Activated T-cell treated with anti-CD3 and anti-CD28 coated beads, Interleukin-2, amount 50 U/mL, for 24 hours (primary cell): ENCODE measurements at regions not wholly inside any gene's neighbourhood (a gene's known extent, or its start where the extent isn't known, plus 50 kb on each side); places are given as distances from the start of the nearest gene placed in this dataset.
"Not testable (repeated sequence)": the region's sequence is repeated elsewhere in the genome, so short reads cannot be mapped to it uniquely, and the experiment has no call there.

Experiments
- DNase-seq: peaks from one replicate; pipeline ENCODE4 v3.0.0-alpha.2; 2020
- H3K27ac Mint-ChIP-seq: 2 replicates; pipeline ENCODE4 v1.8.0; 2020; ENCODE audit warnings: mild to moderate bottlenecking, mixed read lengths
- H3K27me3 Mint-ChIP-seq: 2 replicates; pipeline ENCODE4 v1.8.0; 2020; ENCODE audit warnings: mixed read lengths
- H3K36me3 Mint-ChIP-seq: 2 replicates; pipeline ENCODE4 v1.8.0; 2020; ENCODE audit warnings: low read depth, mixed read lengths
- H3K4me1 Mint-ChIP-seq: 2 replicates; pipeline ENCODE4 v1.8.0; 2020; ENCODE audit warnings: low read depth, mixed read lengths
- H3K4me3 Mint-ChIP-seq: 2 replicates; pipeline ENCODE4 v1.8.0; 2020; ENCODE audit warnings: mild to moderate bottlenecking, moderate library complexity, mixed read lengths
- H3K9me3 Mint-ChIP-seq: 2 replicates; pipeline ENCODE4 v1.8.0; 2020; ENCODE audit warnings: mixed read lengths

- H3K4me3 Mint-ChIP-seq = no peak overlapping the region
- H3K36me3 Mint-ChIP-seq = no peaks in the 10 kb centered on the region
- H3K27me3 Mint-ChIP-seq = no peaks in the 10 kb centered on the region
- H3K4me1 Mint-ChIP-seq = no peaks in the 10 kb centered on the region
- no peak overlapping the region for H3K27ac Mint-ChIP-seq
- no peak for DNase-seq
- H3K9me3 Mint-ChIP-seq = peaks cover 3% of the 10 kb centered on the region
Measured at GRCh38 chr2:123747326-123747725, 277.8 kb upstream of the CNTNAP5 start.

DNA sequence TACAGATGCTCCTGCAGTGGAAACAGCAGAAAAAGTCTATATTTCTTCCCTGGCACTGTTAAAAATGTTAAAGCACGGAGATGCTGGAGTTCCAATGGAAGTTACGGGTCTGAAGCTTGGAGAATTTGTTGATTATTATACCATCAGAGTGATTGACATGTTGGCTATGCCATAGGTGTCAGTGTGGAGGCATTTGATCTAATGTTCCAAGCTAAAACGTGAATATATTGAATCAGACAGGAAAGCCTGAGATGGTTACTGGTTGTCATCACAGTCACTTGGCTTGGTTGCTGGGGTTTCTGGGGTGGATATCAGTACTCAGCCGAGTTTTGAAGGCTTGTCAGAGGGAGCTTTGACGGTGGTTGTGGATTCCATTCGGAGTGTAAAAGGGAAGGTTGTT, 262.9 kb upstream of the CNTNAP5 start:
- H3K9me3 Mint-ChIP-seq = peaks cover 28% of the 10 kb centered on the region
- no peak overlapping the region for H3K27ac Mint-ChIP-seq
- no peaks in the 10 kb centered on the region for H3K36me3 Mint-ChIP-seq
- H3K4me3 Mint-ChIP-seq = no peak overlapping the region
- H3K4me1 Mint-ChIP-seq = no peaks in the 10 kb centered on the region
- DNase-seq = no peak
- no peaks in the 10 kb centered on the region for H3K27me3 Mint-ChIP-seq

DNA sequence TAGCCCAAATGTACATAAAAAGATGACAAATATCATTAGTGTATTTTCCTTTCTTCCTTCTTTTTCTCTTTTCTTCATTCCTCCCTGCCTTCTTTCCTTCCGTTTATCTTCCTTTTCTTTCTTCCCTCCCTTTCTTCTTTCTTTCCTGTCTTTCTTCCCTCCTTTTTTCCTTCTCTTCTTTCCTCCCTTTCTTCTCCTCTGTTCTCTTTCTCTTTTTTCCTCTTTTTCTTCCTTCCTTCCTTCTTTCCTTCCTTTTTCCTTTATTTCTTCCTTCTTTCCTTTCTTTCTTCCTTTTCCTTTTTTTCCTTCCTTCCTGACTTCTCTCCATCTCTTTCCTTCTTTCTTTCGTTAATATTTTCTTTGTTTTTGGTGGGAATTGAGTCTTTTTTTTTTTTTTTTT, 256.9 kb upstream of the CNTNAP5 start:
- DNase-seq = no peak
- peaks cover 19% of the 10 kb centered on the region for H3K9me3 Mint-ChIP-seq
- no peaks in the 10 kb centered on the region for H3K4me1 Mint-ChIP-seq
- no peak overlapping the region for H3K27ac Mint-ChIP-seq
- H3K27me3 Mint-ChIP-seq = no peaks in the 10 kb centered on the region
- no peaks in the 10 kb centered on the region for H3K36me3 Mint-ChIP-seq
- H3K4me3 Mint-ChIP-seq = no peak overlapping the region

DNA sequence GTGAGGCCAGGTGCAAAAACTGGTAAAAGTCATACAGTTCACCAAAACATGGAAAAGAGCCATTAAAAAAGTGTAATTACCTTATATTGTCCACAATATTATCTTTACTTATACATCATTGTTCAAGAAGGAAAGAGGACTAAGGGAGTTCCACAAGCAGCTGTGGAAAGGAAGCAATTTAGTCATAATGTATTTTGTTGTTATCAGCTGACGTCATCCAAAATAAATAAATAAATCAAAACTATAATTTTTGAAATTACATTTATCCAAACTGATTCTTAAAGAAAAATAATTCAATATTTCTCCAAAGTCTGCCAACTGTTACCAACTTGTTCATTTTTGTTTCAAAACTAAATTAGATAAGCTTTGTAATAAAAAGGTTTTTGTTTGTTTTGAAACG, 256.1 kb upstream of the CNTNAP5 start:
- Mint-ChIP-seq H3K27me3 (no peaks in the 10 kb centered on the region), H3K27ac (no peak overlapping the region), H3K4me1 (no peaks in the 10 kb centered on the region), H3K9me3 (peaks cover 18% of the 10 kb centered on the region), H3K4me3 (no peak overlapping the region), H3K36me3 (no peaks in the 10 kb centered on the region)
- DNase-seq = no peak

GRCh38 chr2:123770996-123771720, 253.9 kb upstream of the CNTNAP5 start:
- no peak for DNase-seq
- Mint-ChIP-seq H3K4me3 (no peak overlapping the region), H3K36me3 (no peaks in the 10 kb centered on the region), H3K4me1 (no peaks in the 10 kb centered on the region), H3K27ac (no peak overlapping the region), H3K9me3 (peaks cover 18% of the 10 kb centered on the region), H3K27me3 (no peaks in the 10 kb centered on the region)

DNA sequence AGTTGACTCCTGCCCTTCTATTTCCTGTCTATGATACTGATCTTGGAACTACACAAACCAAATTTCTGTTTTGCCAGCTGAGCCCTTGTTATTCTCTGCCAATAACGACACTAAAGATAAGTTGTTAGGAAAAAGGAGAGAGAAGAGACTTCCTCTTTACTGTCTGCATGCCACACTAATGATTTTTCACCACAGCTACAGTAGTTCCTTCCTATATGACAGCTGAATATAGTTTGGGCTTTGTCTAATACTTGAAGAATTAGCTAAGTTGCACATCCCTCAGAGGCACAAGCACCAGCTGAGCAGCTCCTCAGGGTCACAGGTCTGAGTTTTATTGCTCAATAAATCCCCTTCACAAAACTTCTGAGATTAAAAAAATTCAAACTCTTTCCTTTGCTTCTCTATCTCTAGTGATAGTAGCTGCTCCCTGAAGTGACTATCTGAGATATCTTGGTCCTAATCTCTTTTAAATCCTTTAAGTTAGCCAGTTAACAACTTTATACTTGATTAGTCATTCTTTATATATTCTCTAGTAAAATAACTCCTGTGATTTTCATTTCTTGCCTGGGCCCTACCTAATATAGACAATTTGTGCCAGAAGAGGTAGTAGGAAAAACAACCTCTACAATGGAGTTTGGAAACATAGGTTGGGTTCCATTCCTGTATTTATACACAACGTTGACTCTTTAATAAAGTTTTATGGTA, 253.0 kb upstream of the CNTNAP5 start:
- no peaks in the 10 kb centered on the region for H3K36me3 Mint-ChIP-seq

DNA sequence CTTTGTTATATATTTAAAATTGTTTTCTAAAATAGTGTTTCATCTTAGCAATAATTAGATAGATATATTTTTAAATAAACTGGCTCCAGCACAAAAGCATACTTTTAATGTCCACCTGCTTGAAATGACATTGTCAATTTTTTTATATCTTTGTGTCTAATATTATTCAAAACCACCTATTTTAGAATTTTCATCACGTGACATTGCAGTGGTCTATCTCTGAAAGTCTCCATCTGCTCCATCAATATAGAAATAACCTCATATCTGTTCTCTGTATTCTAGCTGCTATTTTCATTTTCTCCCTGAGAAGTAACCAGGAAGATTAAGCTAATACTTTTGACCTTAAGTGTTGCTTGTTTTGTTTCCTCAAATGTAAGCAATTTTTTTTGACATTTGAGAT, 248.0 kb upstream of the CNTNAP5 start:
- no peaks in the 10 kb centered on the region for H3K4me1 Mint-ChIP-seq
- peaks cover 11% of the 10 kb centered on the region for H3K9me3 Mint-ChIP-seq
- H3K27me3 Mint-ChIP-seq = no peaks in the 10 kb centered on the region
- H3K36me3 Mint-ChIP-seq = no peaks in the 10 kb centered on the region
- no peak overlapping the region for H3K27ac Mint-ChIP-seq
- DNase-seq = no peak
- H3K4me3 Mint-ChIP-seq = no peak overlapping the region

More for the DNA sequence above, 253.0 kb upstream of the CNTNAP5 start:
- no peak for DNase-seq
- H3K27me3 Mint-ChIP-seq = no peaks in the 10 kb centered on the region
- H3K27ac Mint-ChIP-seq = no peak overlapping the region
- peaks cover 12% of the 10 kb centered on the region for H3K9me3 Mint-ChIP-seq
- no peaks in the 10 kb centered on the region for H3K4me1 Mint-ChIP-seq
- H3K4me3 Mint-ChIP-seq = no peak overlapping the region

DNA sequence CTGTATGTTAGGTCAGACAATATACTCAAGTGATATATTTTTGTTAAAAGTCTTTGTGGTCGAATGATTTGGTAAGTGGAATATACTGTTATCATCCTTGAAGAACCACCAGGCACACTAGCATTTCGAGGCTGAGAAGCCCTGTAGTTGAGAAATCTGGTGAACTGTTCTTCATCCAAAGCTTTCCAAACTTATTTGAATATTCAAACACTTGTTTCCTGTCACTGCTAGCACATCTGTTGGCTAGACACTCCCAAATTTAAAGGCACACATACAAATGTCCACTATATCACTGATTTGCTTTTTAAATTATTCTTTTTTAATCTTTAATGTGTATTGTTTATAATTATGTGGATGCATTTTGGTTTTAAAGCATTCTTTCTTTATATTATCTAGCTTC, 241.9 kb upstream of the CNTNAP5 start:
- H3K27me3 Mint-ChIP-seq = no peaks in the 10 kb centered on the region
- peaks cover 21% of the 10 kb centered on the region for H3K9me3 Mint-ChIP-seq
- DNase-seq = no peak
- H3K4me3 Mint-ChIP-seq = no peak overlapping the region
- H3K27ac Mint-ChIP-seq = no peak overlapping the region
- no peaks in the 10 kb centered on the region for H3K36me3 Mint-ChIP-seq
- H3K4me1 Mint-ChIP-seq = no peaks in the 10 kb centered on the region

DNA sequence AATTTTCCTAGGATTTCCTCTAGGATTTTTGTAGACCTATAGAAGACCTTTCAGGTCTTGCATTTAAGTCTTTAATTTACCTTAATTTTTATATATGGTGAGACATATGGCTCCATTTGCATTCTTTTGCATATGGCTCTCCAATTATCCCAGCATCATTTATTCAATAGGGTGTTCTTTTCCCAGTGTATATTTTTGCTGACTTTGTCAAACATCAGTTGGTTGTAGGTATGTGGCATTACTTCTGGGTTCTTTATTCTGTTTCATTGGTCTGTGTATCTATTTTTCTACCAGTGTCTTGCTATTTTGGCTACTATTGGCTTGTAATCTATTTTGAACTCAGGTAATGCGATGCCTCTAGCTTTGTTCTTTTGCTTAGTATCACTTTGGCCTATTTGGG, 239.8 kb upstream of the CNTNAP5 start:
- no peak for DNase-seq
- no peaks in the 10 kb centered on the region for H3K27me3 Mint-ChIP-seq
- H3K9me3 Mint-ChIP-seq = peaks cover 18% of the 10 kb centered on the region
- no peaks in the 10 kb centered on the region for H3K36me3 Mint-ChIP-seq
- H3K27ac Mint-ChIP-seq = no peak overlapping the region
- H3K4me3 Mint-ChIP-seq = no peak overlapping the region
- no peaks in the 10 kb centered on the region for H3K4me1 Mint-ChIP-seq

DNA sequence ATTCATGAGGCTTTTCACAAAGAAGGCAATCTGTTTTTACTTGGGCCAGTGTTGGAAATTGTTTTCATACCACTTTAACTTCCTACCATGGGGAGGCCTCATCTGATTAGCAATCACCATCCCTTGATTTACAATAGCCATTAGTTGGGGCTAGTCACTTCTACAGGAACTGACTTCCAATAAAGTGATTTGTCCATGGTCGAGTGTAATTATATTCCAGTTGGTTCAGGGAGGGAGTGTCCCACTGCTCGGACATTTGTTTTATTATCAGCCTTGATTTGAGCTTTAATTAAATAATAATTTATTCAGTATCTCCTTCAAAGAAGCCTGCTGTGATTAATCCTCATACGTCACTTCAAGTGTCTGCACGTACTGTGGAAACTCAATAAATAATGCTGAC, 233.9 kb upstream of the CNTNAP5 start:
- DNase-seq = no peak
- Mint-ChIP-seq H3K36me3 (no peaks in the 10 kb centered on the region), H3K4me1 (no peaks in the 10 kb centered on the region), H3K27ac (no peak overlapping the region), H3K27me3 (no peaks in the 10 kb centered on the region), H3K9me3 (peaks cover 15% of the 10 kb centered on the region), H3K4me3 (no peak overlapping the region)

DNA sequence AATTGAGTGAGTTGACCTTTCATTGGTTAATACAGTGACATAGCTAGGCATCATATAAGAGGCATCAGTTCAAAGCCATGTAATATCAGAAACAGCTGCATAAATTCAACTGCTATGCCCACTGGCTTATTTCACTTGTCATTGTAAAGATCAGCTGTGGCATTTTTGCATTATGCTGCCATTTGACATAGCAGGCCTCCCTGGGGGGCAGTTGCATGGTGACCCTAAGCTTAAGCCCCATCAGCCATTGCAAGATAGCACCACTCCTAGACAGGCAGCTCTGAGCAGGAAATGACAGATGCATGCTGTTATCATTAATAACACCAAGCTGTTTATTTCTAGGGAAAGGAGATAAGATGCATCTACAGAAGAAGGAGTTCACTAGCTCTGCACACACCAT, 233.4 kb upstream of the CNTNAP5 start:
- H3K27ac Mint-ChIP-seq = no peak overlapping the region
- no peaks in the 10 kb centered on the region for H3K36me3 Mint-ChIP-seq
- no peaks in the 10 kb centered on the region for H3K4me1 Mint-ChIP-seq

GRCh38 chr2:123804126-123804525, 221.0 kb upstream of the CNTNAP5 start:
- not testable (repeated sequence) for H3K4me1 Mint-ChIP-seq, H3K36me3 Mint-ChIP-seq, H3K4me3 Mint-ChIP-seq, DNase-seq, H3K27me3 Mint-ChIP-seq, H3K27ac Mint-ChIP-seq
- peaks cover 42% of the 10 kb centered on the region for H3K9me3 Mint-ChIP-seq

More for the DNA sequence above, 233.4 kb upstream of the CNTNAP5 start:
- Mint-ChIP-seq H3K9me3 (peaks cover 10% of the 10 kb centered on the region), H3K4me3 (no peak overlapping the region), H3K27me3 (no peaks in the 10 kb centered on the region)
- no peak for DNase-seq

GRCh38 chr2:123805746-123806145, 219.3 kb upstream of the CNTNAP5 start:
- H3K4me3 Mint-ChIP-seq, H3K27ac Mint-ChIP-seq, DNase-seq, H3K36me3 Mint-ChIP-seq, H3K27me3 Mint-ChIP-seq, H3K4me1 Mint-ChIP-seq: not testable (repeated sequence)
- H3K9me3 Mint-ChIP-seq = peaks cover 57% of the 10 kb centered on the region

DNA sequence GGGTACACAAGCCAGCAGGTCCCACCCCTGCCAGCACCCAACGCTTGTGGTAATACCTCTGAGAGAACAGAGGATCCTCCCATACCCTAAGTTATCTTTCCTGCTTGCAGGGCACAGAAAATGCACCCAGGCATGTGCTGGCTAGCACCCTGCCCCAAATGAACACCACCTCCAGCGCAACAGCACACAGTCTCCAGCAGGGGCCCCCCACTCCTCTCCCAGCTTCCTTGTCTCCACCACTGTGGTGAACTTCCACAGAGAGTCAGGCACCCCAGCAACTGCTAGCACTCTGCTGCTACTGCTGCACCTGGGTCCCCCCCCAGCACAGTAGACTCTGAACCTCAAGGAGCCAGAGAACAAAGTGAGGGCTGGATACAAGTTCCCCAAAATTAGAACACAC, 216.8 kb upstream of the CNTNAP5 start:
- H3K36me3 Mint-ChIP-seq = no peaks in the 10 kb centered on the region
- no peaks in the 10 kb centered on the region for H3K27me3 Mint-ChIP-seq
- H3K9me3 Mint-ChIP-seq = peaks cover 50% of the 10 kb centered on the region
- H3K4me3 Mint-ChIP-seq = no peak overlapping the region
- DNase-seq = no peak
- no peak overlapping the region for H3K27ac Mint-ChIP-seq
- no peaks in the 10 kb centered on the region for H3K4me1 Mint-ChIP-seq

DNA sequence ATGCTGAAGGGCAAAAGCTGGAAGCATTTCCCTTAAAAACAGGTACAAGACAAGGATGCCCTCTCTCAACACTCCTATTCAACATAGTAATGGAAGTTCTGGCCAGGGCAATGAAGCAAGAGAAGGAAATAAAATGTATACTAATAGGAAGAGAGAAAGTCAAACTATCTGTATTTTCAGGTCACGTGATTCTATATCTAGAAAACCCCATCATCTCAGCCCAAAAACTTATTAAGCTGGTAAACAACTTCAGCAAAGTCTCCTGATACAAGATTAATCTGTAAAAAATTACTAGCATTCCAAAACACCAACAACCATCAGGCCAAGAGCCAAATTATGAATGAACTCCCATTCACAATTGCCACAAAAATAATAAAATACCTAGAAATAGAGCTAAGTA, 213.2 kb upstream of the CNTNAP5 start:
- peaks cover 30% of the 10 kb centered on the region for H3K9me3 Mint-ChIP-seq

More for the DNA sequence above, 213.2 kb upstream of the CNTNAP5 start:
- H3K4me1 Mint-ChIP-seq = no peaks in the 10 kb centered on the region
- DNase-seq = no peak
- H3K4me3 Mint-ChIP-seq = no peak overlapping the region
- H3K36me3 Mint-ChIP-seq = no peaks in the 10 kb centered on the region
- no peak overlapping the region for H3K27ac Mint-ChIP-seq
- H3K27me3 Mint-ChIP-seq = no peaks in the 10 kb centered on the region
